H9 (cell line): ENCODE measurements at regions not wholly inside any gene's neighbourhood (a gene's known extent, or its start where the extent isn't known, plus 50 kb on each side); places are given as distances from the start of the nearest gene placed in this dataset.

Experiments used
- DNase-seq: peaks from one replicate; pipeline ENCODE4 v3.0.0-alpha.2; 2017
- H2AFZ ChIP-seq: one replicate; pipeline ENCODE4 v1.6.1; 2013; ENCODE audit warnings: mild to moderate bottlenecking, low read length, control low read depth, moderate library complexity
- H2AK5ac ChIP-seq: 2 replicates; pipeline ENCODE4 v1.6.1; 2013; ENCODE audit warnings: low read length, control low read depth, mixed read lengths; ENCODE audit not compliant: insufficient read length
- H2BK120ac ChIP-seq: one replicate; pipeline ENCODE4 v1.6.1; 2013; ENCODE audit warnings: low read depth, mild to moderate bottlenecking, low read length, control low read depth, inconsistent platforms; ENCODE audit not compliant: poor library complexity, severe bottlenecking
- H2BK12ac ChIP-seq: 2 replicates; pipeline ENCODE4 v1.6.1; 2013; ENCODE audit warnings: low read length, control low read depth, mixed read lengths, low read depth; ENCODE audit not compliant: insufficient read length
- H2BK15ac ChIP-seq: 2 replicates; pipeline ENCODE4 v1.6.1; 2013; ENCODE audit warnings: low read depth, low read length, control low read depth
- H2BK20ac ChIP-seq: one replicate; pipeline ENCODE4 v1.6.1; 2013; ENCODE audit warnings: low read depth, mild to moderate bottlenecking, low read length, control low read depth, inconsistent platforms; ENCODE audit not compliant: poor library complexity, severe bottlenecking
- H2BK5ac ChIP-seq: 2 replicates; pipeline ENCODE4 v1.6.1; 2013; ENCODE audit warnings: low read length, control low read depth, mixed read lengths; ENCODE audit not compliant: insufficient read length
- H3K14ac ChIP-seq: 2 replicates; pipeline ENCODE4 v1.6.1; 2013; ENCODE audit warnings: low read length, control low read depth; ENCODE audit not compliant: insufficient read depth
- H3K18ac ChIP-seq: 2 replicates; pipeline ENCODE4 v1.6.1; 2013; ENCODE audit warnings: low read depth, mild to moderate bottlenecking, mixed read lengths, low read length, control low read depth; ENCODE audit not compliant: insufficient read length
- H3K23ac ChIP-seq: 2 replicates; pipeline ENCODE4 v1.6.1; 2013; ENCODE audit warnings: low read length, control low read depth, mixed read lengths, low read depth; ENCODE audit not compliant: insufficient read length
- H3K23me2 ChIP-seq: 2 replicates; pipeline ENCODE4 v1.6.1; 2013; ENCODE audit warnings: low read depth, mild to moderate bottlenecking, mixed read lengths, low read length, control low read depth; ENCODE audit not compliant: insufficient read length, poor library complexity, severe bottlenecking
- H3K27ac ChIP-seq: 2 replicates; pipeline ENCODE4 v1.5.1; 2013; ENCODE audit warnings: low read length, control low read depth, mixed read lengths, low read depth; ENCODE audit not compliant: insufficient read length
- H3K27me3 ChIP-seq: 2 replicates; pipeline ENCODE4 v1.6.1; 2013; ENCODE audit warnings: low read length, control low read depth, inconsistent platforms; ENCODE audit not compliant: insufficient read depth
- H3K4ac ChIP-seq: 2 replicates; pipeline ENCODE4 v1.6.1; 2013; ENCODE audit warnings: low read depth, mild to moderate bottlenecking, control low read depth, inconsistent platforms, low read length, moderate library complexity
- H3K4me1 ChIP-seq: 2 replicates; pipeline ENCODE4 v1.6.1; 2013; ENCODE audit warnings: low read length, control low read depth, inconsistent platforms; ENCODE audit not compliant: insufficient read depth
- H3K4me2 ChIP-seq: 2 replicates; pipeline ENCODE4 v1.6.1; 2013; ENCODE audit warnings: low read length, control low read depth, mixed read lengths; ENCODE audit not compliant: insufficient read length, insufficient read depth
- H3K56ac ChIP-seq: 2 replicates; pipeline ENCODE4 v1.6.1; 2013; ENCODE audit warnings: low read depth, mild to moderate bottlenecking, mixed read lengths, low read length, control low read depth; ENCODE audit not compliant: insufficient read length
- H3K79me1 ChIP-seq: 2 replicates; pipeline ENCODE4 v1.6.1; 2013; ENCODE audit warnings: low read depth, mild to moderate bottlenecking, moderate library complexity, low read length, control low read depth, inconsistent platforms; ENCODE audit not compliant: insufficient read depth, poor library complexity, severe bottlenecking
- H3K79me2 ChIP-seq: 2 replicates; pipeline ENCODE4 v1.6.1; 2013; ENCODE audit warnings: low read length, control low read depth, inconsistent platforms; ENCODE audit not compliant: insufficient read depth
- H3K9ac ChIP-seq: 2 replicates; pipeline ENCODE4 v1.6.1; 2013; ENCODE audit warnings: low read length, control low read depth, mixed read lengths; ENCODE audit not compliant: insufficient read length; ENCODE audit errors: extremely low read depth
- H3K9me3 ChIP-seq: one replicate; pipeline ENCODE4 v1.6.1; 2013; ENCODE audit warnings: low read depth, low read length, inconsistent platforms; ENCODE audit not compliant: control insufficient read depth
- H3T11ph ChIP-seq: one replicate; pipeline ENCODE4 v1.6.1; 2013; ENCODE audit warnings: mild to moderate bottlenecking, low read length, control low read depth, inconsistent platforms
- H4K20me1 ChIP-seq: one replicate; pipeline ENCODE4 v1.6.1; 2013; ENCODE audit not compliant: control insufficient read depth, insufficient read length, insufficient read depth
- H4K5ac ChIP-seq: 2 replicates; pipeline ENCODE4 v1.6.1; 2013; ENCODE audit warnings: low read depth, mild to moderate bottlenecking, mixed read lengths, low read length, control low read depth; ENCODE audit not compliant: insufficient read length
- H4K8ac ChIP-seq: replicated peaks from 2 replicates; pipeline ENCODE4 v1.6.1; 2013; ENCODE audit warnings: low read length, control low read depth, mixed read lengths, low read depth; ENCODE audit not compliant: insufficient read length
- H4K91ac ChIP-seq: 2 replicates; pipeline ENCODE4 v1.6.1; 2013; ENCODE audit warnings: low read depth, mild to moderate bottlenecking, moderate library complexity, mixed read lengths, low read length, control low read depth; ENCODE audit not compliant: insufficient read length
- H3K27ac Mint-ChIP-seq, 3 experiments: 2 replicates in 2 of 3; 3 replicates in 1 of 3; pipeline ENCODE4 v1.8.0; 2020 to 2021; ENCODE audit warnings: mixed read lengths in 3 of 3, mild to moderate bottlenecking in 1 of 3, moderate library complexity in 1 of 3
- H3K27me3 Mint-ChIP-seq: 2 replicates; pipeline ENCODE4 v1.8.0; 2021; ENCODE audit warnings: low read depth, mild to moderate bottlenecking, moderate library complexity, mixed read lengths
- H3K36me3 Mint-ChIP-seq, 3 experiments: 2 replicates in 2 of 3; 3 replicates in 1 of 3; pipeline ENCODE4 v1.8.0; 2020 to 2021; ENCODE audit warnings: low read depth in 3 of 3, mixed read lengths in 3 of 3; ENCODE audit not compliant: insufficient read depth in 1 of 3
- H3K4me1 Mint-ChIP-seq, 2 experiments: 2 replicates each; pipeline ENCODE4 v1.8.0; 2020; ENCODE audit warnings: mixed read lengths in 2 of 2
- H3K4me3 Mint-ChIP-seq, 2 experiments: 2 replicates in 1 of 2; 3 replicates in 1 of 2; pipeline ENCODE4 v1.8.0; 2020 to 2021; ENCODE audit warnings: mild to moderate bottlenecking in 2 of 2, mixed read lengths in 2 of 2, moderate library complexity in 1 of 2
- H3K9me3 Mint-ChIP-seq, 2 experiments: 2 replicates in 1 of 2; 3 replicates in 1 of 2; pipeline ENCODE4 v1.8.0; 2020; ENCODE audit warnings: mild to moderate bottlenecking in 2 of 2, mixed read lengths in 2 of 2, moderate library complexity in 1 of 2
- CTCF ChIP-seq: fragments of 200-600 bp; sonication (generic); conservative IDR thresholded peaks from 3 replicates; pipeline ENCODE4 v1.8.0; 2021; ENCODE audit warnings: antibody characterized with exemption, mild to moderate bottlenecking
- WGBS: extraction: QIAGEN DNeasy Blood & Tissue Kit; methylation state at CpG from one replicate; pipeline ENCODE4 v1.1.7; 2013; ENCODE audit warnings: missing lambda C conversion rate, low lambda C conversion rate, mixed read lengths; ENCODE audit not compliant: insufficient read length; ENCODE audit errors: extremely low coverage; 5-methylcytosine and 5-hydroxymethylcytosine counted together

GRCh38 chr7:106476751-106477150, 184.2 kb downstream of the CCDC71L start:
- Mint-ChIP-seq H3K27ac (no peak overlapping the region), H3K4me3 (no peak overlapping the region), H3K4me1 (0 out of 4 replicates have a peak, but pooled peaks cover 2 to 9% of the 10 kb centered on the region in 2 experiments), H3K9me3 (no peaks in the 10 kb centered on the region), H3K36me3 (no peaks in the 10 kb centered on the region), H3K27me3 (no peaks in the 10 kb centered on the region)
- Histone ChIP-seq H3K4me1 (0 out of 2 replicates have a peak, but pooled peaks cover 4% of the 10 kb centered on the region), H3K27me3 (no peaks in the 10 kb centered on the region), H3K14ac (no peak overlapping the region), H3T11ph (no peak overlapping the region), H3K23me2 (no peaks in the 10 kb centered on the region), H4K91ac (no peak overlapping the region), H2BK120ac (no peak overlapping the region), H4K5ac (no peak overlapping the region), H3K23ac (no peak overlapping the region), H3K4me2 (no peak overlapping the region), H2AFZ (no peak overlapping the region), H3K4ac (no peak overlapping the region), H3K9ac (no peak overlapping the region), H4K20me1 (no peaks in the 10 kb centered on the region), H3K56ac (no peak overlapping the region), H2BK12ac (no peak overlapping the region), H4K8ac (no peak overlapping the region), H3K27ac (no peak overlapping the region), H3K18ac (no peak overlapping the region), H2BK15ac (no peak overlapping the region), H2BK20ac (no peak overlapping the region), H2AK5ac (no peak overlapping the region), H3K79me1 (no peaks in the 10 kb centered on the region), H3K79me2 (no peaks in the 10 kb centered on the region), H2BK5ac (no peak overlapping the region), H3K9me3 (no peaks in the 10 kb centered on the region)
- TF ChIP-seq CTCF: no peak
- DNase-seq: no peak
- no CpG with 5 or more reads among the region's 2 CpGs for WGBS
